ENCODE measurements at regions not wholly inside any gene's neighbourhood (a gene's known extent, or its start where the extent isn't known, plus 50 kb on each side); places are given as distances from the start of the nearest gene placed in this dataset.

DNA sequence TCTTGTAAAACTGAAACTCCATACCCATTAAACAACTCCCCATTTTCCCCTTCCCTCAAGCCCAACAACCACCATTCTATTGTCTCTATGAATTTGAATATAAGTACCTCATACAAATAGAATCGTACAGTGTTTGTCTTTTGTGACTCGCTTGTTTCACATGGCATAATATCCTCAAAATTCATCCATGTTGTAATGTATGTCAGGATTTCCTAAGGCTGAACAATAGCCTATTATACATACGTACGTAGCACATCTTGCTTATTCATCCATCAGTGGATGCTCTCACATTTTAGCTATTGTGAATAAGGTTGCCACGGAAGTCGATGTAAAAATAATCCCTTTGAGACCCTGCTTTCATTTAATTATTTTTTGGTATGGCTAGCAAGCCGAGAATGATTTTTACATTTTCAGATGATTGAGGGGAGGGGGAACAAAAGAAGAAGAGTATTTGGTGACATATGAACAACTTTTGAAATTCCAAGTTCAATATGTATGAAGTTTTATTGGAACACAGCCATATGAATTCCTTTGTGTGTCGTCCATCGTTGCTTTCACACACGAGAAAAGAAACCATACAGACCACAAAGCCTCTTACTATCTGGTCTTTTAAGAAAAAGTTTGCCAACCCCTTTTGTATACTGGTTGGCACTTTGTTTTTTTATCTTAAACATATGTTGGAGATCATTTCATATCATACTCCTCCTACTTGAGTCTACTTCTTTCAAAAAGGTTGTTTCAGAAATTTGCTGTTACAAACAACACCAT is 371.2 kb downstream of the NPIPA8 start:
- no peak overlapping the region for H3K4me2 ChIP-seq (ENCODE audit: low read length)
- H3K79me2 ChIP-seq (ENCODE audit: insufficient read depth, low read depth, low read length): no peaks in the 10 kb centered on the region
- no peaks in the 10 kb centered on the region for H3K9me2 ChIP-seq (ENCODE audit: insufficient read depth, low read length)
- H3K9me3 ChIP-seq (ENCODE audit: low read length): no peaks in the 10 kb centered on the region
- no peaks in the 10 kb centered on the region for H3K4me1 ChIP-seq (ENCODE audit: insufficient read depth, low read length, poor library complexity, severe bottlenecking)
- no TSS peak for BruUV-seq (replicated peaks)
- no peak for DNase-seq (ENCODE audit: low spot score)
- no peak overlapping the region for H3K4me3 ChIP-seq (ENCODE audit: low read depth, low read length, poor library complexity, severe bottlenecking)
- CTCF ChIA-PET (ENCODE audit: unreplicated experiment): no interaction called here
- intact Hi-C loops (cut with micrococcal nuclease; ENCODE audit: unreplicated experiment): no loop called here
- H3K27ac ChIP-seq (ENCODE audit: low read depth, low read length, poor library complexity, severe bottlenecking): no peak overlapping the region
- TF ChIP-seq, protein P1, sequence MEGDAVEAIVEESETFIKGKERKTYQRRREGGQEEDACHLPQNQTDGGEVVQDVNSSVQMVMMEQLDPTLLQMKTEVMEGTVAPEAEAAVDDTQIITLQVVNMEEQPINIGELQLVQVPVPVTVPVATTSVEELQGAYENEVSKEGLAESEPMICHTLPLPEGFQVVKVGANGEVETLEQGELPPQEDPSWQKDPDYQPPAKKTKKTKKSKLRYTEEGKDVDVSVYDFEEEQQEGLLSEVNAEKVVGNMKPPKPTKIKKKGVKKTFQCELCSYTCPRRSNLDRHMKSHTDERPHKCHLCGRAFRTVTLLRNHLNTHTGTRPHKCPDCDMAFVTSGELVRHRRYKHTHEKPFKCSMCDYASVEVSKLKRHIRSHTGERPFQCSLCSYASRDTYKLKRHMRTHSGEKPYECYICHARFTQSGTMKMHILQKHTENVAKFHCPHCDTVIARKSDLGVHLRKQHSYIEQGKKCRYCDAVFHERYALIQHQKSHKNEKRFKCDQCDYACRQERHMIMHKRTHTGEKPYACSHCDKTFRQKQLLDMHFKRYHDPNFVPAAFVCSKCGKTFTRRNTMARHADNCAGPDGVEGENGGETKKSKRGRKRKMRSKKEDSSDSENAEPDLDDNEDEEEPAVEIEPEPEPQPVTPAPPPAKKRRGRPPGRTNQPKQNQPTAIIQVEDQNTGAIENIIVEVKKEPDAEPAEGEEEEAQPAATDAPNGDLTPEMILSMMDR (conservative IDR thresholded peaks at IDR 0.05; ENCODE audit: low read length): no peak
- no peaks in the 10 kb centered on the region for H3K36me3 ChIP-seq (ENCODE audit: insufficient read depth, low read length)
- H2AFZ ChIP-seq (ENCODE audit: low read length): no peak overlapping the region
- H4K20me1 ChIP-seq (ENCODE audit: insufficient read depth, low read length): no peaks in the 10 kb centered on the region
- POLR2A ChIA-PET: no interaction called here

DNA sequence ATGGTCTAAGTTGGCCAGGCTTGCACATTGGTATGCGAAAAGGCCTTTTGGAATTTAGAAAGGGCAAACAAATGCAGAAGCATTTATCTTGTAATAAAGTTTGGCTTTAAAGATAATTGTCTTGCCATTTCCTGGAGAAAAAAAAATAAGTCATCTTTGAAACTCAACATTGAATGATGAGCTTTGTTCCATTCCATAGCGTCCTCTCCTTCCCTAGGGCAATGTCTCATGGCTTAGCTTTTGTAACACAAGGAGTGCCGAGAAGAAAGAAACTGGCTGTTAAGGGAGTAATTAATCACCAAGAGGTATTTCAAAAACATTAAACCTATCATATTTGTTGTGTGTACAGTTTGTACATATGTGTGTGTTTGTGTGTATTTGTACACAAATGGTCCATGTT is 372.3 kb downstream of the NPIPA8 start:
- ChIA-PET CTCF (ENCODE audit: unreplicated experiment) (no interaction called here), POLR2A (no interaction called here)
- H3K4me2 ChIP-seq (ENCODE audit: low read length): no peak overlapping the region
- H3K9me2 ChIP-seq (ENCODE audit: insufficient read depth, low read length): no peaks in the 10 kb centered on the region
- DNase-seq (ENCODE audit: low spot score): no peak
- H3K4me1 ChIP-seq (ENCODE audit: insufficient read depth, low read length, poor library complexity, severe bottlenecking): no peaks in the 10 kb centered on the region
- H3K27ac ChIP-seq (ENCODE audit: low read depth, low read length, poor library complexity, severe bottlenecking): no peak overlapping the region
- no TSS peak for BruUV-seq (replicated peaks)
- no peak for TF ChIP-seq EZH2phosphoT487 (IDR thresholded peaks at IDR 0.05; ENCODE audit: borderline replicate concordance, low read depth, low read length)
- TF ChIP-seq, protein P1 (conservative IDR thresholded peaks at IDR 0.05; ENCODE audit: low read length): no peak
- H2AFZ ChIP-seq (ENCODE audit: low read length): no peak overlapping the region
- no peaks in the 10 kb centered on the region for H3K79me2 ChIP-seq (ENCODE audit: insufficient read depth, low read depth, low read length)
- no peak overlapping the region for H3K4me3 ChIP-seq (ENCODE audit: low read depth, low read length, poor library complexity, severe bottlenecking)
- H4K20me1 ChIP-seq (ENCODE audit: insufficient read depth, low read length): no peaks in the 10 kb centered on the region
- H3K36me3 ChIP-seq (ENCODE audit: insufficient read depth, low read length): no peaks in the 10 kb centered on the region
- intact Hi-C loops (cut with micrococcal nuclease; ENCODE audit: unreplicated experiment): no loop called here
- no peaks in the 10 kb centered on the region for H3K9me3 ChIP-seq (ENCODE audit: low read length)

DNA sequence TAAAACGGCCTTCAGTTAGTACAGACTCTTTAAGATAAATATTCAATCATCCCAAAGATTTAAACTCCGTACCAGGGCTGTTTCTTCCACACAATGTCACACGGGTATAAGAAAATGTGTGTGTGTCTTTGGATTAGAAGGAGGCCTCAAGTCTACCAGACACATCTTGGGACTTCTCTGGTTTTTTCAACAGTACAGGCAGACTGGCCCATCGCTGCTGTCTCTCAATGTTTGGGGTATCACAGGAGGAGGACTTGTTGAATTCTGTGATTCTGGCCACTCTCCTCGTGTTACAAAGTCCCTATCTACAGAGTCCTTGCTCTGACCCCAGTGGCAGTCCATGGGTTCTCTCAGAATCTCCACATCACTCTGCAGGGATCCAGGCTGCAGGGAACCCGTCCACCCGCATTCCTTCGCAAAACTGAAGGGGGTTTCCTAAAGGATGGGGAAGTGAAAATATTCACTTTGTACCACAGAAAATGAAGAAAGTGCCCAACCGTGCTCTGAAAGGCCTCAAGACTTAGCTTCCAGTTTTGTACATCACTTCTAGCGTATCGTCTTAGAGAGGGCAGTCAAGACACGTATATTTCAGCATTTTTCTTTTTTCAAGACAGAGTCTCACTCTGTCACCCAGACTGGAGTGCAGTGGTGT is 373.2 kb downstream of the NPIPA8 start:
- H4K20me1 ChIP-seq (ENCODE audit: insufficient read depth, low read length): no peaks in the 10 kb centered on the region
- ChIA-PET POLR2A (no interaction called here), CTCF (ENCODE audit: unreplicated experiment) (no interaction called here)
- no TSS peak for BruUV-seq (replicated peaks)
- no peaks in the 10 kb centered on the region for H3K9me2 ChIP-seq (ENCODE audit: insufficient read depth, low read length)
- TF ChIP-seq EZH2phosphoT487 (IDR thresholded peaks at IDR 0.05; ENCODE audit: borderline replicate concordance, low read depth, low read length): no peak
- TF ChIP-seq, protein P1 (conservative IDR thresholded peaks at IDR 0.05; ENCODE audit: low read length): no peak
- H3K4me1 ChIP-seq (ENCODE audit: insufficient read depth, low read length, poor library complexity, severe bottlenecking): no peaks in the 10 kb centered on the region
- H3K9me3 ChIP-seq (ENCODE audit: low read length): no peaks in the 10 kb centered on the region
- no peaks in the 10 kb centered on the region for H3K36me3 ChIP-seq (ENCODE audit: insufficient read depth, low read length)
- no peak overlapping the region for H3K27ac ChIP-seq (ENCODE audit: low read depth, low read length, poor library complexity, severe bottlenecking)
- no peak overlapping the region for H3K4me2 ChIP-seq (ENCODE audit: low read length)
- no peaks in the 10 kb centered on the region for H3K79me2 ChIP-seq (ENCODE audit: insufficient read depth, low read depth, low read length)
- intact Hi-C loops (cut with micrococcal nuclease; ENCODE audit: unreplicated experiment): no loop called here
- H3K4me3 ChIP-seq (ENCODE audit: low read depth, low read length, poor library complexity, severe bottlenecking): no peak overlapping the region
- no peak for DNase-seq (ENCODE audit: low spot score)
- no peak overlapping the region for H2AFZ ChIP-seq (ENCODE audit: low read length)
